Subcutaneous abdominal adipose tissue (tissue), 5 donors: ENCODE measurements at regions not wholly inside any gene's neighbourhood (a gene's known extent, or its start where the extent isn't known, plus 50 kb on each side); places are given as distances from the start of the nearest gene placed in this dataset.
"Not testable (repeated sequence)": the region's sequence is repeated elsewhere in the genome, so short reads cannot be mapped to it uniquely, and the experiment has no call there.

Experiments used
- H3K27ac ChIP-seq: one replicate; pipeline ENCODE4 v1.7.0; 2013; ENCODE audit warnings: low read depth, mild to moderate bottlenecking, inconsistent platforms, low read length, moderate library complexity
- H3K27me3 ChIP-seq, 5 donors: one replicate each; pipeline ENCODE4 v1.7.0; 2013; ENCODE audit warnings: low read length in 5 of 5, inconsistent platforms in 1 of 5; ENCODE audit not compliant: control insufficient read depth in 5 of 5, insufficient read depth in 4 of 5
- H3K36me3 ChIP-seq, 5 donors: one replicate each; pipeline ENCODE4 v1.7.0; 2013; ENCODE audit warnings: low read length in 5 of 5; ENCODE audit not compliant: control insufficient read depth in 5 of 5, insufficient read depth in 5 of 5
- H3K4me1 ChIP-seq, 5 donors: one replicate each; pipeline ENCODE4 v1.7.0; 2013; ENCODE audit warnings: low read length in 5 of 5, mild to moderate bottlenecking in 3 of 5, moderate library complexity in 1 of 5; ENCODE audit not compliant: control insufficient read depth in 5 of 5, insufficient read depth in 5 of 5
- H3K4me3 ChIP-seq, 5 donors: one replicate each; pipeline ENCODE4 v1.7.0; 2013; ENCODE audit warnings: low read length in 5 of 5, low read depth in 1 of 5
- H3K9ac ChIP-seq, 5 donors: one replicate each; pipeline ENCODE4 v1.7.0; 2013; ENCODE audit warnings: low read length in 5 of 5, mild to moderate bottlenecking in 4 of 5, moderate library complexity in 3 of 5
- H3K9me3 ChIP-seq, 5 donors: one replicate each; pipeline ENCODE4 v1.7.0; 2013; ENCODE audit warnings: low read length in 5 of 5; ENCODE audit not compliant: control insufficient read depth in 5 of 5
- donor health status: healthy.
- donor health status: healthy.
- donor health status: healthy.
- donor health status: healthy.
- donor health status: healthy.

DNA sequence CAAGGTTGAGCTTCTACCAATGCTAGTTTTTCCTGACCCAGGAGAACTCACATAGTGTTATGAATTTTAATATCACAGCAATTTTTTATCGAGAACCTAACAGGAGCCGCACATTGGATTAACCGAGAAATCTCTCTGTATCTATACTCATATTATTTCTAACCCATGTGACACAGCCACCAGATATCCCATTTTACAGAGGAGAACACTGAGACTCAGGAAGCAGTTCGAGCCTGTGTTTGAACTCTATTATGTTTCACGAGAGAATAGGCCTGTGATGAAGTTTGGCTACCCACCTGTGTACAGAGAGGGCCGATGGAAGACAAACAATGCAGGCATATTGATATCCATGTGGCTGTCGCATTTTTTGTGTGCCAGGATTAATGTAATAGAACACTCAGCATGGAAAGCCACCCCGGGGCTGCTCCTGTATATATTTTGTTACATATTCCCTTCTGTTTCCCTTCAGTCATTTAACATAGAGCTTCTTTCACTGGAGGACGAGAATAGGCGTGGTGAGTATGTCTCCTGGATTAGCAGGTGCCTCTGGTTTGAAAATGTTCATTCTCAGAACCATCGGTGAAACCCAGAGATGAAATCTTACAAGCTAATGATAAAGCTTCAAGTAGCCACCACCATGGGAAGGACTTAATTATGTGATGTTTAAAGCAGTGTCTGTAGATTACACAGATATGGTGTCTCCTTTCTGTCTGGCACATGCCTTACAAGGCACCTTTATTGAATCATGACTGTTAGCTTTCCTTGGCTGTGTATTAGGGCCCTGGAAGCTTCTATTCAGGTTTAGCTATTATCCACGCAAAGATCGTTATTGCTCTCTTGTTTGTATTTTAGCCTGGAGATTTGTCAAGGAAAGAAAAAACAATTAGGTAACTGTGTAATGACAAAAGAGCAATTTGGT, 205.4 kb downstream of the BCAS1 start:
- peaks cover 4 to 31% (median 28%) of the 10 kb centered on the region in 5 donors for H3K4me1 ChIP-seq
- H3K27ac ChIP-seq, result peak overlapping the region; percentile 86
- not testable (repeated sequence) for H3K4me3 ChIP-seq

DNA sequence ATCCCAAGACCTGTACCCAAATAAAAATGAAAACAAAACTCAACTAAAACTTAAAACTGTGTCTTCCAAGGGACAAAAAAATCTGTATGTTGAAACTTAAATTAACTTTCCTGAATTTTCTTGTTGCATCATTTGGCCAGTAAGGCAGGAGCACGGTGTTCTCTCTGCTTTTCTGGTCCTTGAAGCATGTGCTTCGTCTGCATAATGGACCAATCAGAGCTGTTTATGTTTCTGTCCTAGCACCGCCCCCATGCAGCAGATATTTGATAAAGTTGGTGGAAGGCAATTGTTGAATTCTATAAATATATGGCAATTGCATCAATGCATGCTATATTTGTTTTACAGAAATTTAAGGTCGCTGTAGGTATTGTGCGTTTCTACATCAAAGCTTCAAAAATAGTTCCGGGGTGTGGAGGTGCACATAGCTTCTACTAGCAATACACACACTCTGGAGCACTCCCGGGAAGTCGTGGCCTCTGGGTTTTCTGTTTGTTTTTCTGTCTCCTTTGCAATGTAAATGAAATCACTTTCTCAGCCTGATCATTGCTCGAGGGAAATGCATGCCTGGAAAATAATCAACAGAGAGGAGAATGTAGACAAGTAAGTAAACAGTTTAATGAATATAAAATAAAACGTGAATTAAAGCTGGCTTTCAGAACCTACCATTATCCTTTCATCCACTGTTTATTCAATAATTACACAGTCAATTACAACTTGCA, 206.3 kb downstream of the BCAS1 start:
- not testable (repeated sequence) for H3K27ac ChIP-seq, H3K27me3 ChIP-seq, H3K36me3 ChIP-seq, H3K9me3 ChIP-seq, H3K9ac ChIP-seq, H3K4me3 ChIP-seq
- peaks cover 4 to 27% (median 23%) of the 10 kb centered on the region in 5 donors for H3K4me1 ChIP-seq

More for the DNA sequence above, 205.4 kb downstream of the BCAS1 start:
- H3K27me3 ChIP-seq, H3K36me3 ChIP-seq, H3K9me3 ChIP-seq: not testable (repeated sequence)
- peak overlapping the region in 1 of 5 donors; percentile 26 for H3K9ac ChIP-seq

- not testable (repeated sequence) for H3K27me3 ChIP-seq, H3K4me3 ChIP-seq, H3K36me3 ChIP-seq, H3K9ac ChIP-seq, H3K27ac ChIP-seq, H3K9me3 ChIP-seq
- peaks cover 4 to 27% (median 23%) of the 10 kb centered on the region in 5 donors for H3K4me1 ChIP-seq
These were observed 206.9 kb downstream of the BCAS1 start for GRCh38 chr20:53863535-53863922.

- not testable (repeated sequence) for H3K36me3 ChIP-seq, H3K27me3 ChIP-seq, H3K27ac ChIP-seq, H3K4me3 ChIP-seq, H3K9me3 ChIP-seq, H3K9ac ChIP-seq
- peaks cover 4 to 27% (median 23%) of the 10 kb centered on the region in 5 donors for H3K4me1 ChIP-seq
These were observed 207.4 kb downstream of the BCAS1 start for GRCh38 chr20:53863039-53863438.

DNA sequence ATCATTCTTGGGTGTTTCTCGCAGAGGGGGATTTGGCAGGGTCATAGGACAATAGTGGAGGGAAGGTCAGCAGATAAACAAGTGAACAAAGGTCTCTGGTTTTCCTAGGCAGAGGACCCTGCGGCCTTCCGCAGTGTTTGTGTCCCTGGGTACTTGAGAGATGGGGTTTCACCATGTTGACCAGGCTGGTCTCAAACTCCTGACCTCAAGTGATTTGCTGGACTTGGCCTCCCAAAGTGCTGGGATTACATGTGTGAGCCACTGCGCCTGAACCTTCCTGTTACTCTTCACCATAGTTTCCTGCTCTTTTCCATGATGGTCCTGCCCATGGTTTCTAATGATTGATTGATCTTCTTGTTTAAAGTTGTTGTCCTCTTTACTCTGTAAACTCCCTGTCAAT, 207.9 kb downstream of the BCAS1 start:
- H3K36me3 ChIP-seq, H3K4me3 ChIP-seq, H3K27me3 ChIP-seq, H3K9me3 ChIP-seq, H3K27ac ChIP-seq, H3K9ac ChIP-seq: not testable (repeated sequence)
- peaks cover 4 to 27% (median 23%) of the 10 kb centered on the region in 5 donors for H3K4me1 ChIP-seq

DNA sequence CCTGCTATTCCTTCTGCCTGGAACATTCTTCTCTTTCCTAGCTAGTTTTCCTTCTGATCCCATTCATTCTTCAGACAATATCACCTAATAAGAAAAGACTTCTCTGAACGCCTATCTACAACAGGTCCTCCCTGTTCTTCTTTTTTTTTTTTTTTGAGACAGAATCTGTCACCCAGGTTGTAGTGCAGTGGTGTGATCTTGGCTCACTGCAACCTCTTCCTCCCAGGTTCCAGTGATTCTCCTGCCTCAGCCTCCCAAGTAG, 208.3 kb downstream of the BCAS1 start:
- not testable (repeated sequence) for H3K9ac ChIP-seq, H3K27me3 ChIP-seq, H3K36me3 ChIP-seq, H3K9me3 ChIP-seq, H3K4me3 ChIP-seq, H3K27ac ChIP-seq
- H3K4me1 ChIP-seq, result peaks cover 4 to 23% (median 20%) of the 10 kb centered on the region in 5 donors

DNA sequence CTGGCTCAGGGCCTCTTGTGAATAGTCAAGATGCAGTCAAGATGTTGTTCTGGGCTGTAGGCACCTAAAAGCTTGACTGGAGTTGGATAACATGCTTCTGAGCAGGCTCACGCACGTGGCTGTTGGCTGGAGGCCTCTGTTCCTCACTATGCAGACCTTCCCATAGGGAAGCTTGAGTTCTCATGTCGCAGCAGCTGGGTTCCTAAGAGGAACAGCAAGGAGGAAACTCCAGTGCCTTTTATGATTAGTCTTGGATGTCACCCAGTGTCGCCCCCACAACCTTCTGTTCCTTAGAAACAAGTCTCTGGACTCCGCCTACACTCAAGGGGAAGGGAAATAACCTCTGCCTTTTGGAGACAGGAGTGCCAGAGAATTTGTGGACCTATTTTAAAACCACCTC, 210.7 kb downstream of the BCAS1 start:
- no peaks in the 10 kb centered on the region for H3K9me3 ChIP-seq
- peaks cover 0 to 6% (median 3%) of the 10 kb centered on the region in 5 donors for H3K4me1 ChIP-seq
- H3K36me3 ChIP-seq, result no peaks in the 10 kb centered on the region
- H3K4me3 ChIP-seq, result no peak overlapping the region
- H3K9ac ChIP-seq, result no peak overlapping the region
- no peaks in the 10 kb centered on the region for H3K27me3 ChIP-seq
- no peak overlapping the region for H3K27ac ChIP-seq

DNA sequence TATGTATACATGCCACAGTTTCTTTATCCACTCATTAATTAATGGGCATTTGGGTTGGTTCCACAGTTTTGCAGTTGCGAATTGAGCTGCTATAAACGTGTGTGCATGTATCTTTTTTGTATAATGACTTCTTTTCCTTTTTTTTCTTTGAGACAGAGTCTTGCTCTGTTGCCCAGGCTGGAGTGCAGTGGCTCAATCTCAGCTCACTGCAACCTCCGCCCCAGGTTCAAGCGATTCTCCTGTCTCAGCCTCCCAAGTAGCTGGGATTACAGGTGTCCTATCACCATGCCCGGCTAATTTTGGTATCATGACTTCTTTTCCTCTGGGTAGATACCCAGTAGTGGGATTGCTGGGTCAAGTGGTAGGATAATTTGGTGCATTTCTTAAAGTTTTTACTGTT, 211.4 kb downstream of the BCAS1 start:
- H3K9me3 ChIP-seq, H3K27me3 ChIP-seq, H3K27ac ChIP-seq, H3K36me3 ChIP-seq, H3K4me3 ChIP-seq, H3K9ac ChIP-seq, H3K4me1 ChIP-seq: not testable (repeated sequence)

DNA sequence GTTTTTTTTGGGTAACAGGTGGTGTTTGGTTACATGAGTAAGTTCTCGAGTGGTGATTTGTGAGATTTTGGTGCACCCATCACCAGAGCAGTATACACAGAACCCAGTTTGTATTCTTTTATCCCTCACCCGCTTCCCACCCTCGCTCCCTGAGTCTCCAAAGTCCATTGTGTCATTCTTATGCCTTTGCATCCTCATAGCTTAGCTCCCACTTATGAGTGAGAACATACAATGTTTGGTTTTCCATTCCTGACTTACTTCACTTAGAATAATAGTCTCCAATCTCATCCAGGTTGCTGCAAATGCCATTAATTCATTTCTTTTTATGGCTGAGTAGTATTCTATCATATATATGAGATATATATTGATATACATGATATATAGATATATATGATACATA, 211.9 kb downstream of the BCAS1 start:
- not testable (repeated sequence) for H3K4me1 ChIP-seq, H3K9me3 ChIP-seq, H3K27ac ChIP-seq, H3K4me3 ChIP-seq, H3K36me3 ChIP-seq, H3K27me3 ChIP-seq, H3K9ac ChIP-seq

DNA sequence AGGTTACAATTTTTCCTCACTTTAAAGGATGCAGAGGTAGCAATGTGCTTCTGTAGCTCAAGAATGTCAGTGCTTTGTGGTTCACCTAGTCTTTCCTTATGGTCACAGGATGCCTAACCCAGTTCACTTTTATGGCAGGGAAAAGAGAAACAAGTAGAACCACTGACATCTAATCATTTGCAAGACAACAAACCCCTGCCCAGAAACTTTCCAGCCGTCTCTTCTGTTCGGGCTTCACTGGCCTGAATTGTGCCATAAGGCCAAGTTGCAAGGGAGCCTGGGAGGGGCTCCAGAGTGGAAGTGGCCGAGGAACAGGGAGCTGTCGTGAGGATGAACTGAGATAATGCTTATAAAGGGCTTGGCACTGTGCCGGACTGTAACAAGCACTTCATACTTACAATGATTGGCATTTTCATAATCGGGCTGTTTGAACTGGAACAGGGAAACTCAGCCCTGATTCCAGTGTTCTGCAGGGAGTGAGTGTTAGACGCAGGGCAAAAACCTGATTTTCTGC, 212.6 kb downstream of the BCAS1 start:
- Histone ChIP-seq H3K27me3 (no peaks in the 10 kb centered on the region), H3K9me3 (no peaks in the 10 kb centered on the region), H3K4me1 (peaks cover 0 to 6% (median 3%) of the 10 kb centered on the region in 5 donors), H3K4me3 (no peak overlapping the region), H3K27ac (no peak overlapping the region), H3K9ac (no peak overlapping the region), H3K36me3 (no peaks in the 10 kb centered on the region)
